Mammary epithelial cell (primary cell): ENCODE measurements at regions not wholly inside any gene's neighbourhood (a gene's known extent, or its start where the extent isn't known, plus 50 kb on each side); places are given as distances from the start of the nearest gene placed in this dataset.

Experiments used
- CTCF ChIP-seq, 2 donors: IDR thresholded peaks in 1 of 2; conservative IDR thresholded peaks in 1 of 2; 2 replicates each; pipeline ENCODE4 v1.5.1; 2011 to 2012; ENCODE audit warnings: inconsistent platforms in 2 of 2, low read length in 2 of 2, mild to moderate bottlenecking in 2 of 2, control low read depth in 1 of 2, low read depth in 1 of 2; ENCODE audit not compliant: insufficient read depth in 1 of 2; ENCODE audit errors: extremely low read depth in 1 of 2
- EZH2 ChIP-seq: IDR thresholded peaks from 2 replicates; pipeline ENCODE4 v1.6.1; 2012; ENCODE audit warnings: low read length, inconsistent platforms, borderline replicate concordance

GRCh38 chr11:122439866-122440810 is 215.4 kb upstream of the UBASH3B start:
- TF ChIP-seq CTCF (conservative IDR thresholded peaks at IDR 0.05 in 1 of 2, IDR thresholded peaks at IDR 0.05 in 1 of 2; ENCODE audit: extremely low read depth in 1 of 2, insufficient read depth in 1 of 2, low read depth in 1 of 2, low read length in 2 of 2), result no peak
- no peak for TF ChIP-seq EZH2
